HG02970 (cell line): ENCODE measurements at regions not wholly inside any gene's neighbourhood (a gene's known extent, or its start where the extent isn't known, plus 50 kb on each side); places are given as distances from the start of the nearest gene placed in this dataset.
A peak's percentile ranks its signal among the peaks of the same experiment; 100 is the strongest.
"Not testable (repeated sequence)": the region's sequence is repeated elsewhere in the genome, so short reads cannot be mapped to it uniquely, and the experiment has no call there.

Experiments used
- ATAC-seq: cut with Tn5 transposase; IDR thresholded peaks from one replicate; pipeline ENCODE4 v1.9.1; 2021; ENCODE audit warnings: mild to moderate bottlenecking, moderate library complexity, moderate number of reproducible peaks; ENCODE audit not compliant: unreplicated experiment, low FRiP score

DNA sequence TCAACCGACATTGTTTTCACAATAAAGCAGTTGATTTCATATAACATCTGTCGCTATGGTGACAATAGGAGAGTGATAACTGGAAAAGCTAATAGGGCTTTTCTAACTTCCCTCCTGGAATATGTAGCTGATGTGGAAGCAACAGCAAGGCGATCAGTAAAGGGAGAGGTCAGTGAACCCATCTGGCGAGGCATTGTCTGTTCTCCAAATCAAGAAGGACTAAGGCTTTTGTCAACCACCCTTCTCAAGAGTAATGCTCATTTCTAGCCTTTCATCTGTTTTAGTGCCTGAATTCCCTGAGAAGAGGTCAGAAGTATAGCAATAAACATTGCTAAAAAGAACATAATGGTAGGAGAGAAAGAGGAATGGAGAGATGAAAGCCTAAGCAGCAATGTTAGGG is 201.3 kb downstream of the AKAP7 start:
- no peak for ATAC-seq

DNA sequence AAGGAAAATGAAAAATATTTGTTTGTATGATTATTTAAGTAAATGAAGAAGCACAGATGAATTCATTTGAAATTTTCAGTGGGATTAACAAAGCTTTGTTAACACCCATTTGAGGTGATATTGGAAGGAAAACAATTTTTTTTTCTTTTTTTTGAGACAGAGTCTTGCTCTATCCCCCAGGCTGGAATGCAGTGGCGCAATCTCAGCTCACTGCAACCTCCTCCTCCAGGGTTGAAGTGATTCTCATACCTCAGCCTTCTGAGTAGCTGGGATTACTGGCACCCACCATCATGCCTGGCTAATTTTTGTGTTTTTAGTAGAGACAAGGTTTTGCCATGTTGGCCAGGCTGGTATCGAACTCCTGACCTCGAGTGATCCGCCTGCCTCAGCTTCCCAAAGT is 211.6 kb downstream of the AKAP7 start:
- not testable (repeated sequence) for ATAC-seq

DNA sequence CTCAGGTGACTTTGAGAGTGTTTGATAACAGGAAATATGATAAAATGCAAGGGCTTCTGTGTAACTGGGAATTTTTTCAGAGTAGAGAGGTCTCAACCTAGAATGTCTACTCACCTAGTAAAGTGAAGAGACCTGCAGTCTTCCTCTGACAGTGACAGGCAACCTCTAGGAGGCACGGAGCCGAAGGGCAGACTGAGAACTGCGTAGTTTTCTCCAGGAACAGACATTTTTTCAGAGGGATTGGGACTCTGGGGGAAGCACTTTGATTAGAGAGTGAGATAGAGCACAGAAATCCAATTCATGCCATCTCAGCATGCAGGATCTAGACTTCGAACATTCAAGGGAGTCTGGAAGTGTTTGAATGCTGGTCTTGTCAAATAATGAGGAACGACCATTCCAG is 213.3 kb downstream of the AKAP7 start:
- ATAC-seq: no peak

DNA sequence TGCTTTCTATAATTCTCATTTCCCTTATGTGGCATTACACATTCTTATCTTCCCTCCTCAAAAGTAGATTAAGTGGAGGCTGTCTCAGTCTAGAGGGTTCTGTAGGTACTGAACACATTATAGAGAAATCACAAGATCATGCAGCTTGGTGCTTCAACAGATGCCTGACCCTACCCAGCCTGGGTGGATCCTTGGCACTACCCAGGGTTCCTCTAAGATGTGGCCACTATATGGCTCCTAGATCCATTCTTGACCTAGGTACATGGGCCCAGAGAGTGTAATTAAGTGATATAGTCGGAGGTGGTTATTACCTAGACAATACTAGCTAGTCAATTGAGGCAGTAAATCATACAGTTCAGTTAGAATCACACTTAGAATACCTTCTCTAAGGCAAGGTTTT is 213.9 kb downstream of the AKAP7 start:
- ATAC-seq: no peak

DNA sequence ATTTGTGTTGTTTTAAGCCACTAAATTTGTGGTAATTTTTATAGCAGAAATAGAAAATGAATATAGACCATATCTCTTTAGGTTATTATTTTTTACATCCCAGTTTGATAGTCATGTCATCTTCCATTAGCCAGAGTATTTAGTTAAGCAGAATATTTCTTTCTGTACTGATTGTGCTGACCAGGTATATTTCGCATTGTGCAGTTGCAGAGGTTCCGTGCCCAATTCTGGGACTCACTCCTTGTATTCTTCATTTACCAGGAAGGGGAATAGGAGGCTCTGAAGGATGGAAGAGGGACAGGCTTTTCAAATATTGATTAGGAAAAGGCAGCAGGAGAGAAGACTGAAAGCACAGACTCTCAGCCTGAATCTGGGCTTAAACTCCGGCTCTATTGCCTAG is 217.8 kb downstream of the AKAP7 start:
- no peak for ATAC-seq

DNA sequence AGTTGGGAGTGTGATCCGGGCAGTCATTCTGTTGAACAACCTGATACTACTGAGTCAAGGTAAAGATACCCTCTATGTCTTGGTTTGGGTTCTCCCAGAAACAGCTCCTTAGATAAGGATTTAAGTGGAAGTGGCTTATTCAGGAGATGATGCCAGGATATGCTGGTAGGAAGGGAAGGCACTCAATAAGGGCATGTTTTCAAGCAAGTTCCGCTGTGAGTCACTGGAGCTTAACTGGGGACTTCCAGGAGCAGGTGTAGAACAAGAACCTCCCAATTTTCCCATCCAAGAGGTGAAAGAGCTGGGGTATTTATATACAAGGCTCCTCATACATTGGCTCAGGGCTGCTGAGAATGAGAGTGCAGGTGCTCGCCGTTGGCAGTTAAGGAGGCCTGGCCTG is 218.6 kb downstream of the AKAP7 start:
- ATAC-seq: no peak

DNA sequence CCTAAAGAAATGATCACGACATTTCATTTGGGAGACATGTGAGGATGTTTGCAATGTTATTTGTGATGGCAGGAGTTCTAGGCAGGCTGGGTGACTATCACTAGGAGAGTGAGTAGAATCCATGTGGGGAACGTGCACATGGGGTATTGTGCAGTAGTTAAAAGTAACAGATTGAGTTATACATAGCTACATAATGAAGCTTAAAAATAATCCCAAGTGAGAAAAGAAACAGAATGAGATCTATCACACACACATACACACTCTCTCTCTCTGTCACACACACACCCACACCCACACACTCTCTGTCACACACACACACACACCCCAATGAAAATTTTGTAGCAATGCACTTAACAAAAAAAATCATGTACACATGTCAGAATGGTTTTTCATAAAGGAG is 218.7 kb upstream of the ARG1 start:
- ATAC-seq: no peak

DNA sequence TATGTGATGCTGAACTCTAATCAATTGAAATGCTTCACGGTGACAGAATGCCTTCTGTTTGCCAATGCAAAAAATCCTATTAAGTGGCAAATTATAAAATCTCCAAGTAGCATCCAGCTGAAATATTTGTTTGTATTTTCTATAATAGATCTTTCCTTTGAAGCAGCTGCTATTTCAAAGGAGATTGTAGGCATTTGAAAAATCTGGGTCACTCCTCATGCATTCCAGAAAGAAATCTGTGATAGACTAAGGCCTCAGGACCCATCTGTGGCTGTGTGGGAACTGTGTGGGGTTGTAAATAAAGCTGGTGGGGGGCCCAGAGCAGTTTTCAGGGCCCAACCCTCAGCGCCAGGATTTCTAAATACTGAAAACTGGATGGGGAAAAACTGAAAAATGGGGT is 216.9 kb upstream of the ARG1 start:
- no peak for ATAC-seq

DNA sequence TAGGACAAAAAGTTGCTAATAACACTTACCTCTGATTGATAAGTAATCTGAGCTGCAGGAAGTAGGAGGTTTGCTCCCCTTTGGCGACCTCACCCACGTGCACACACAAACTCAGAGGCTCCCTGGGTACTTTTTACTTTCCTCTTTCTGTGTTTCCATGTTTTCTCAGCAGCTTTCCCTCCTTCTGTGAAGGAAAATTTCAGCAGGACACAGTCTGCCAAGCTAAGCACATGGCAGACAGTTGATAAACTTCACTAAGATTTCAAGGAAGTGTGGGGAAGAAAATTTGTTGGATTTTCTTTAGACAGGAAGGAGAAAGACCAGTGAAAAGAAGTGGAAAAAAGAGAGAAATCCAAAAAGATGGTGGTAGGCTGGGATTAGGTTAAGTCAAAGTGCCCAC is 215.5 kb upstream of the ARG1 start:
- no peak for ATAC-seq

DNA sequence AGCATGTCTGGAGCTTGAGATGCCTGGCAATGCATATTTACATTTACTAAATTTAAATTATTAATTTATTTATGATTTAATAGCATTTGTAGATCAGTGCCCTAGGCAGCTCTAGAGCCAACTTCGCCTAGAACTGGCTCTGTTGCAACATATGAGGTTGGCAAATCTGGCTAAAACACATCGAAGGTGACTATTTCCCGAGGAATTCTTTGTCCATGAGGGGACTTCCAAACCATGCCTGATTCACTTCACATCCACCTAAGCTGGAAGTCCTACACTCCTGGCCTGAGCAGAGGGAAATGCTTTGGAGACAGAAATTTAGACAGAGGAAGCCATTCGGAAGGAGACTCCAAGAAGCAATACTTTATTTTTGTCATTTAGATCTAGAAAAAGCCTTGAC is 211.0 kb upstream of the ARG1 start:
- ATAC-seq: no peak

DNA sequence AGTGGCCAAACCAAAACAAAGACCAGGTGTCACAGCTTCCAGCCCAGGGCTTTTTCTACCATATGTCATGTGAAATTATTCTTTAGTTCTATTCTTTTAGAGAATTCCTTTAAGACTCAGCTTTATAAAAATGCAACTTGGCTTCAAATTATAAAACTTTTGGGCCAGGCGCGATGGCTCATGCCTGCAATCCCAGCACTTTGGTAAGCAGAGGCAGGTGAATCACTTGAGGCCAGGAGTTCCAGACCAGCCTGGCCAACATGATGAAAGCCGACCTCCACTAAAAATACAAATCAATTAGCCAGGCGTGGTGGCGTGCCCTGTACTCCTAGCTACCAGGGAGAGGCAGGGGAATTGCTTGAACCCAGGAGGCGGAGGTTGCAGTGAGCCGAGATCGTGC is 210.3 kb upstream of the ARG1 start:
- ATAC-seq: no peak

DNA sequence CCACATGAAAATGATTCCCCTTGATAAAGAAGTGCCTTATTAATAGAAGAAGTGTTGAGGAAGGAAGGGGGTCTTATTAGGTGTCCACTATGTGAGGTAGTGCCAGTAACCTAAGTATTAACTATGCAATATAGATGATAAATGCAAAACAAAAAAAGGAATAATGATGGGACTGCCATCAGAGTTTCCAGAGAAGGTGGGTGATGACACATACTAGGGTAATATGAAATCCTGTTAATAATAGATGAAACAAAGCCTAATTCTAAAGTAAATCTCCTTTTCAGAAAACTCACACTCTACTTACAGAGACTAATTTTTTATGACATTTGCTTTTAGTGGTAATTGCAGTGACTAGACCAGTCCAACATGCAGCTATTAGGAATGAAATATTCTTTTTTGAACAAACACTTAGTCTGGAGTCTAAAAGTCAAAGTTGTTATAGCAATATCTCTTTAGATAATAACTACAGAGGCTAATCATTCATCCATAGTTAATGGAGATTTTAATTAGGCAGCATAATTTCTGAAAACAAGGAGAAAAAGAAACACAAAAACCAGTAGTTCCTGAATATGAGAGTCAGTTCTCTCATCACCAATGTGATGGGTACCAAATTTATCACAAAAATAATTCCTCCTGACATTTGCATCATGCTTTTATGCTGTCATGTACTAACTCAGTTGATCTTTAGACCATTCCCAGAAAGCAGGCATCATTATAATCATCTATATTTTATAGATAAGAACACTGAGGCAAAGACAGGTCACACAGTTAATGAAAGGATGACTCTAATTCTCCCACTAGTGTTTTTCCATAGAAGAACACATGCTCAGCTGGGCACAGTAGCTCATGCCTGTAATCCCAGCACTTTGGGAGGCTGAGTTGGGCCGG is 208.8 kb upstream of the ARG1 start:
- ATAC-seq: no peak

DNA sequence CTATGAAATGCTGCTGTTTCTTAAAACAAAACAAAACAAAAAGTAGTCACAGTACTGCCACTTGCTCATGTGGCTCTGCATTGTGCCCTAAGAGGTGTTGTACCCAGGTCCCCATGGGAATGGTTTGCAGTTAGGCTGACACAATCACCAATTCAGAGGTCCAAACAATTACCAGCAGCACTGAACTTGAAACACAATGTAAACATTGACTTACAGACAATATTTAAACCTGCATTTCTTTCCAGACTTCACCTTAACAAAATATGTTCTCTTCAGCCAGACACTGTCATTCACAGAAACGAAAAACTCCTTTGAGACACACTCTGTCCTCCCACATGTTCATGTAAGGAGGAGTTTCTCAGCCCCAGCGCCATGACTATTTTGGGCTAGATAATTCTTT is 206.8 kb upstream of the ARG1 start:
- no peak for ATAC-seq

DNA sequence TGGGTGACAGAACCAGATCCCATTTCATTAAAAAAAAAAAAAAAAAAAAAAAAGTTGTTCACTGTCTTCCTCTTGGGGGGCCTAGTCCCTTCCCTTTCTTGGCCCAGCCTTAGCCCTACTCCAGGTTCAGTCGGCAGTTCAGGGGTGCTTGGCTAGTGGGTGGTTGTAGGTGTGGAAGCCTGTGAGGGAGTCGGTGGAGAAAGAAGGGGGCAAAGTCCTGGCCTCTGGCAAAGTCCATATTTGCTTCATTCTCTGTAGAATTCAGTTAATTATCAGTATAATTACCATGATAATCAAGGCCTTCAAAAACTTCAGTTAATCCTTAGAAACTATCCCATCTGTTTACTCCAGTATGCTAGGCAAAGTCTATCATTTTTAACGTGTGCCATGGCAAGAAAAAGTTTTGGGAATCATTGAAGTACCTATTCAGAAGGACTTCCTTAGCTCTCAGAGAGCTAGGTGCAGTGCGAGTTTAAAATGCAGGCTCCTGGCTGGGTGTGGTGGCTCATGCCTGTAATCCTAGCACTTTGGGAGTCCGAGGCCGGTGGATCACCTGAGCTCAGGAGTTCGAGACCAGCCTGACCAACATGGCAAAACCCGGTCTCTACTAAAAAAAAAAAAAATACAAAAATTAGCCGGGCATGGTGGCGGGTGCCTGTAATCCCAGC is 205.7 kb upstream of the ARG1 start:
- ATAC-seq: no peak

DNA sequence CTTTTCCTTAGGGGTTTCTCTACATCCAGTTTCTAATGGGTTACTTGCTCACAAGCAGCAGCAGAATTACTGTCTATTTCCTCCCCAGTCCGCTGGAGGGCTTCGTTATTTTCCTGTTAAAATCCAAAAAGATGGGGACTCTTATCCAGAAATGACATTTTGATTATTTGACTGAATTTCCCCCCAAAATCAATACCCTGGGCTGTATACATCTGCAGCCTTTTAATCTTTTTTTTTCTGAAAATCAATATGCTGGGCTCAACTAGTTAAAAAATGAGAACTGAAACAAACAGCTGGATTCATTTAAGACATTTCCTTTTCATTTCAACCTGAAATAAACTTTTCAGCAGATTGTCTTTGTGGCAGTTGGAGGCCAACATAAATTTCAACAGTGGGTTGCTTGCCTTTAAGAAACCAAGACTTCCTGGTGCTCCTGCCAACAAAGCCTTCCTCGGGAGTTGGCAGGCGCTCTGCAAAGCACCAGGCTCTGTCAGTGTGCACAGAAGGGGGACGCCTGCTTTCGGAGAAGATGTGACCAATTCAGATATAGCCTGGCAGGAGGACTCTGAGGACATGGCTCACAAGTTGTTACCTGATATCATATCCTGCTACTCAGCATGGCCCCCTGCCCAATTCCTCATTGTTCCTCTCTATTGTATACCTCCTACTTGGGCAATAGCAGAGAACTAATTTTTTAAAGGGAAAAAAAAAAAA is 204.7 kb upstream of the ARG1 start:
- peak; percentile 66 for ATAC-seq

DNA sequence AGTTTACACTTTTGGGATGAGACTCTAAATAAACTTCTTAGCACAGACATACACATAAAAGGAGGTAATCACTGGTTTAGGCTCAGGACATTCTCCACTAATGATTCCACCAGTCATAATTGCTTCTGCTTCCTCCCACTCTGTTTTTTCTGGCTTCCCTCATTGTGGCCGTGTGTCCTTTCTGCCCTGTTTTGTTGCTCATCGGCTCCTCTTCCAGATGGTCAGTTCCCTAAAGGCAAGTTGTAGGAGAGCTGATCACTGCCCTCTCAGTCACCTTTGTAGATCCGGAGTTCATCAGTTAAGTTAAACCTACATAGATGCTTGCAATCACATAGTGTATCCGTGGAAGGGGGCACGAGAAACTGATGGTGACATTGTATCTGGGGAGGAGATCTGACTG is 200.5 kb upstream of the ARG1 start:
- no peak for ATAC-seq

DNA sequence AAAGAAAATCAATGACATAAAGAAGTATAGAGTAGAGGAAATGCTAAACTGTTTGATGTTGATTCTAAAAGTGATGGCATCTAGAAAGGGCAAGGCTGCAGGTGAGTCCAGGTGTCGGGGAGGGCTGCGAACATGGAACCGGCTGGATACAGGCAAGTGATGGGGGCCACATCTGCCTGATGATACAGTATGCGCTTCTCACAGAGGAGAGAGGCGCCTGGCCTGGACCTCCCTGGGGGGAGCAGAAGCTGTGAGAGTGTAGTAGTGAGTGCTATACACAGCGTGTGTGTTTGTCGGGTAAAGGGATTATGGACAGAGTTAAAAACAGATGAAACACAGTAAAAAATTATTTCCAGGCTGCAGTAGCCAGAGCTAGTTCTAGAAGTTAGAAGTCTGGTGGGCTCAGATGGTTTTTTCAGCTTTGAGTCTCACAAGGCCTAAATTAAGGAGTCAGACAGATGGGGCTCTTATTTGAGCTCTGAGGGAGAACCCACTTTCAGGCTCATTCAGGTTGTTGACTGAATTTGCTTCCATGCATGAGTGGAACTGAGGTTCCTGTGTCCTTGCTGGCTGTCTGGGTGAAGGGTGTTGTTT is 195.8 kb upstream of the ARG1 start:
- no peak for ATAC-seq

DNA sequence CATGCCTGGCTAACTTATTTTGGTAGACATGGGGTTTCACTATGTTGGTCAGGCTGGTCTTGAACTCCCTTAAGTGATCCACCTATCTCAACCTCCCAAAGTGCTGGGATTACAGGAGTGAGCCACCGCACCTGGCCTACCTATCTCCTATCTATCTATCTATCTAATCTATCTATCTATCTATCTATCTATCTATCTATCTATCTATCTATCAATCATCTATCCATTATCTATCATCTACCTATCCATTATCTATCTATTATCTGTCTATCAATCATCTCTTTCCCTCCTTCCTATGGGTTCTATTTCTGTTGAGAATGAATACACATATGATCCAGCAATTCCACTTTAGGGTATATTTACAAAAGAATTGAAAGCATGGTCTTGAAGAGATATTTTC is 194.2 kb upstream of the ARG1 start:
- ATAC-seq: no peak

DNA sequence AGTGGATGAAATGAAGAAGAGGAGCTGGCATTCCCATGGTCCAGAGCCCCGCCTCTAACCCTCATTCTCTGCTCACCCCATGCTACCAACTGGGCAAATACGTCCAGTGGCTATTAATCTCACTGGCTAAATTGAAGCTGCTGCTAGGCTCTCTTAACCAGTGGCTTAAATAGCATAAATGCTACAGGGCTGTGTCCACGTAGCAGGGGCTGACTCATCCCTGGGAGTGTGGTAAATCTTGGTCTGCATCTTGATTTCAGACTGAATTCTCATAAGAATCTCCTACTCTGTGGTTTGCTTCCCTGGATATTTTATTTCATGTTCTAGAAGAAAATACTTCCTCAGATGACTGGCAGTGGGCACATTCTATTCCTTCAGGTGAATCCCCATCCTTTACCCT is 193.1 kb upstream of the ARG1 start:
- ATAC-seq: no peak

DNA sequence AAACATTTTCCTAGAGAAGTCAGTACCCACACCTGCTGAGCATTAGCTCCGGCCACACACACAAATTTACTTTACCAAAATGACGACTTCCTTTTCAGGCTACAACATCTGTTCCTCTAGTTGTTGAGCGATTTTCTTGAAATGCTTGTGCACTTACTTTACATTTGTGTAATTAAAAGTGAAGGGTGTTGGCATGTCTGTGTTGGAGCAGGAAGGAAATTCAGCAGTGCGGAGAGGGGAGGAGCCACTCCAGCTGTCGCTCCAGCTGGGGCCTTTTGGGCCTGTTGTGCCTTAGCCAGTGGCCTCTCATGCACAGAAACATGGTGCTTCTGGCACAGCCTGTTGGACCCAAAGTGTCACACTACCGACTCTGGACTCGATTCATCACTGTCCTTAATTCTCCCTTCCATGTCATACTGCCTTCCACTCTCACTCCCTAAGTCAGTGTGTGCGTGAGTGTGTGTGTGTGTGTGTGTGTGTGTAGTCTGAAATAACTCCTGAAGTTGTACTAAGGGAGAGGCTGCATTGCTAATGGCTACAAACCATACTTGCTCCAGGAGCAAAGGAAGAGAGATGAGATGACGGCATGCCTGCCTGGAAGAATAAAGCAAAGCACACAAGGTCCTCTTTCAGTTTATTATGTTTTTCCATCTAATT is 191.8 kb upstream of the ARG1 start:
- no peak for ATAC-seq

DNA sequence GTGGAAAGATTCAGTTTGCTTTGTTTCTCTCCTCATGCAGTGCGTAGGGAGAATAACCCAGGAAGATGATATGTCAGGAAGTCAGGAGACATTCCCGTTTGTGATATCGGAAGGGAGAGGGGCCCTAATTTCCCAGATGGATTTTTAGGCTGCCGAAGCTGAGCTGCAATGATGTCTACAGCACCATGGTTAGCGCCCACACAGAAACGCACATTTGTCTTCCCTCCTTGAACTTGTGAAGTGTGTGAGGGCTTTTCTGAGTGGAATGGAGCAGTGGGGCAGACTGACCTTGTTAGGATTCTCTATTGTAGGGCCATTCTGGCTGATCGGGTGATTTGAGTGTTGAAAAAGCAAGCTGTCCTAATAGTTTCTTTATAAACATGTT is 191.3 kb upstream of the ARG1 start:
- no peak for ATAC-seq
